ENCODE measurements at regions not wholly inside any gene's neighbourhood (a gene's known extent, or its start where the extent isn't known, plus 50 kb on each side); places are given as distances from the start of the nearest gene placed in this dataset.

- Histone ChIP-seq H3K4me1 (ENCODE audit: control extremely low read depth in 1 of 4, control insufficient read depth in 4 of 4, insufficient read depth in 4 of 4, low read length in 3 of 4) (no peaks in the 10 kb centered on the region), H3K9me3 (ENCODE audit: control extremely low read depth in 1 of 5, control insufficient read depth in 4 of 5, insufficient read depth in 2 of 5, low read depth in 1 of 5, low read length in 4 of 5) (peaks cover 0 to 3% (median 0%) of the 10 kb centered on the region in 5 experiments), H3K27ac (ENCODE audit: insufficient read depth in 1 of 2, low read depth in 1 of 2, low read length in 2 of 2, poor library complexity in 1 of 2, severe bottlenecking in 2 of 2) (no peak overlapping the region), H3K27me3 (replicated peaks in 2 of 5; ENCODE audit: control insufficient read depth in 4 of 5, insufficient read depth in 5 of 5, low read length in 4 of 5) (peaks cover 0 to 15% (median 0%) of the 10 kb centered on the region in 5 experiments), H3K4me3 (ENCODE audit: control insufficient read depth in 1 of 7, extremely low read depth in 1 of 7, insufficient read depth in 4 of 7, low read depth in 2 of 7, low read length in 6 of 7) (no peak overlapping the region), H3K36me3 (ENCODE audit: control insufficient read depth in 4 of 4, insufficient read depth in 4 of 4, low read length in 3 of 4) (no peaks in the 10 kb centered on the region)
- POLR2A ChIA-PET: no interaction called here
- no peak for DNase-seq
- WGBS (ENCODE audit: insufficient coverage): 91% methylated on average over 1 of the region's 4 CpGs
- CTCF ChIA-PET: no interaction called here
These were observed 50.9 kb upstream of the OLIG3 start for GRCh38 chr6:137545073-137545472.

DNA sequence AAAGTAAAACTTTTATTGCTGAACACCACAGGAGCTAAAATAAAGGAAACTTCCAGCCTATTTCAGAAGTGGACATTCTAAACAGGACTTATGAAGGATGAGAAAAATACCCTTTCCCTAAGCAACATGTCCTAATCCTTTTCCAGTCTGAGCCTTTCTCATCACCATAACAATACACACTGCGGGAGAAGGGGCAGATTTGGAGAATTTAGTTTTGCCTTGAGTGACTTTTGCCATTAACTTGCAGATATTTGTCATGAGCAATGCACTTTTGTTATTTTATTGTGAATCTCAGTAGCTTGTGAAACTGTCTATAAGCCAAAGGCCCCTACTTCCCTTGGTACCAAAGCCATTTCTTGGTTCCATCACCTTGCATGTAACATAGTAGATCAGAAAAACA is 53.0 kb upstream of the OLIG3 start:
- no peak for DNase-seq
- H3K27me3 ChIP-seq (replicated peaks in 2 of 5; ENCODE audit: control insufficient read depth in 4 of 5, insufficient read depth in 5 of 5, low read length in 4 of 5): peaks cover 0 to 10% (median 0%) of the 10 kb centered on the region in 5 experiments
- no CpG with 5 or more reads among the region's 1 CpG for WGBS (ENCODE audit: insufficient coverage)
- H3K4me1 ChIP-seq (ENCODE audit: control extremely low read depth in 1 of 4, control insufficient read depth in 4 of 4, insufficient read depth in 4 of 4, low read length in 3 of 4): peaks cover 0 to 7% (median 0%) of the 10 kb centered on the region in 4 experiments
- no peaks in the 10 kb centered on the region for H3K36me3 ChIP-seq (ENCODE audit: control insufficient read depth in 4 of 4, insufficient read depth in 4 of 4, low read length in 3 of 4)
- H3K4me3 ChIP-seq (ENCODE audit: control insufficient read depth in 1 of 7, extremely low read depth in 1 of 7, insufficient read depth in 4 of 7, low read depth in 2 of 7, low read length in 6 of 7): no peak overlapping the region
- ChIA-PET POLR2A (no interaction called here), CTCF (no interaction called here)
- no peak overlapping the region for H3K27ac ChIP-seq (ENCODE audit: insufficient read depth in 1 of 2, low read depth in 1 of 2, low read length in 2 of 2, poor library complexity in 1 of 2, severe bottlenecking in 2 of 2)
- H3K9me3 ChIP-seq (ENCODE audit: control extremely low read depth in 1 of 5, control insufficient read depth in 4 of 5, insufficient read depth in 2 of 5, low read depth in 1 of 5, low read length in 4 of 5): no peaks in the 10 kb centered on the region

DNA sequence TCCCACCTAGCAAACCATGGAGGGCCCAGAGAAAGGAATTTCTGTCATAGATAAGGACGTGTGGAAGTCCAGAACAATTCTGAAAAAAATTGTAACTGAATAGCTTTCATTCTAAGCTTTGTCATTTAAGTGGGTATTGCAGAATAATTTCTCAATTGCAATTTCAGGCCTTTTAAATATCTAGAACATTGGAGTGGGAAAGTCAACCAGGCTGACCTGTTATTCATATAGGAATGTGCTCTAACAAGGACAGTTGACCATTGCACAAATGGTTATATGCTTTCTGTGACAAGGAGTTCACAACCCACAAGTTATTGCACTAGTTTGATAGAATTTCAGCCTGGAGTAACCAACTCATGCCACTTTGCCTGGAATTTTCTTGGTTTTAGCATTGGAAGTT is 53.4 kb upstream of the OLIG3 start:
- CTCF ChIA-PET: no interaction called here
- Histone ChIP-seq H3K36me3 (ENCODE audit: control insufficient read depth in 4 of 4, insufficient read depth in 4 of 4, low read length in 3 of 4) (no peaks in the 10 kb centered on the region), H3K4me3 (ENCODE audit: control insufficient read depth in 1 of 7, extremely low read depth in 1 of 7, insufficient read depth in 4 of 7, low read depth in 2 of 7, low read length in 6 of 7) (no peak overlapping the region), H3K27me3 (replicated peaks in 2 of 5; ENCODE audit: control insufficient read depth in 4 of 5, insufficient read depth in 5 of 5, low read length in 4 of 5) (peaks cover 0 to 8% (median 0%) of the 10 kb centered on the region in 5 experiments), H3K4me1 (ENCODE audit: control extremely low read depth in 1 of 4, control insufficient read depth in 4 of 4, insufficient read depth in 4 of 4, low read length in 3 of 4) (peaks cover 0 to 7% (median 0%) of the 10 kb centered on the region in 4 experiments), H3K9me3 (ENCODE audit: control extremely low read depth in 1 of 5, control insufficient read depth in 4 of 5, insufficient read depth in 2 of 5, low read depth in 1 of 5, low read length in 4 of 5) (no peaks in the 10 kb centered on the region), H3K27ac (ENCODE audit: insufficient read depth in 1 of 2, low read depth in 1 of 2, low read length in 2 of 2, poor library complexity in 1 of 2, severe bottlenecking in 2 of 2) (no peak overlapping the region)
- DNase-seq: no peak
- WGBS (ENCODE audit: insufficient coverage): no CpG with 5 or more reads among the region's 1 CpG
- POLR2A ChIA-PET: no interaction called here

DNA sequence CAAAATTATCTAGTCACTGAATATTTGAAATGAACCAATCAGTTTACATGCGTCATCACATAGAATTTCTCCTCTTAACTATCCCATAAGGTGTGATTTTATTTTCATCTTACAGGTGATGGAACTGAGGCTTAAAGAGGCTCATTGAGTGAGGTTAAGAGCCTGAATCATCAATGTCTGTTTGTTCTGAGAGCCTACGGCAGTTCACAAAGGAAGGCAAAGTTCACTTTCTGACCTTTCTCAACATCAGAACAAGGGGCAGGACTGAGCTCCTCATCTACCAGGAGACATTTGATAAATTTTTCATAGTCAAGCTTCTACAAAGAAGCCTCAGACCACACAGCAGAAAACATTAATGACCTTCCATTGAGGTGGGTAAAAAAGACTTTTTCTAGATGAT is 54.9 kb upstream of the OLIG3 start:
- WGBS (ENCODE audit: insufficient coverage): no CpG with 5 or more reads among the region's 2 CpGs
- POLR2A ChIA-PET: no interaction called here

DNA sequence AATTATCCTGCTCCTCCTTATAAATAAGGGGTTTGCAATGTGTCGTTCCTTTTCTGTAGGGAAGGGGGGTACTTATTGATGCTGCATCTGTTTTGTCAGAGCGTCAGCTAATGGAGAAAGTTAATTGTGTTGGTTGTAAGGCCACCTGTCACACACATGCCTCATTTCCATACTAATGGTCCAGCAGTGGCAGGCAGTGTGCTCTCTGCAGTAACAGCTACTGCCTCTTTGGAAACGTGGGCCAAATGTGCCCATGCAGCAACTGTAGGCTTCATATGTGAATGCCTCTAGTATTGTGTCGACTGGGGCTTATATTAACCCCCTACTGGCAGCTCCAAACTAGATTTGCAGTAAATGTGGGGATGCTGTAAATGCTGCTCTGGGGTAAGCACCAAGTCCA is 56.3 kb upstream of the OLIG3 start:
- H3K4me3 ChIP-seq (ENCODE audit: control insufficient read depth in 1 of 7, extremely low read depth in 1 of 7, insufficient read depth in 4 of 7, low read depth in 2 of 7, low read length in 6 of 7): no peak overlapping the region
- H3K9me3 ChIP-seq (ENCODE audit: control extremely low read depth in 1 of 5, control insufficient read depth in 4 of 5, insufficient read depth in 2 of 5, low read depth in 1 of 5, low read length in 4 of 5): no peaks in the 10 kb centered on the region
- no peaks in the 10 kb centered on the region for H3K36me3 ChIP-seq (ENCODE audit: control insufficient read depth in 4 of 4, insufficient read depth in 4 of 4, low read length in 3 of 4)
- peaks cover 0 to 7% (median 0%) of the 10 kb centered on the region in 4 experiments for H3K4me1 ChIP-seq (ENCODE audit: control extremely low read depth in 1 of 4, control insufficient read depth in 4 of 4, insufficient read depth in 4 of 4, low read length in 3 of 4)
- no peak for DNase-seq
- H3K27me3 ChIP-seq (replicated peaks in 2 of 5; ENCODE audit: control insufficient read depth in 4 of 5, insufficient read depth in 5 of 5, low read length in 4 of 5): peaks cover 0 to 8% (median 0%) of the 10 kb centered on the region in 5 experiments
- POLR2A ChIA-PET: no interaction called here
- CTCF ChIA-PET: no interaction called here
- H3K27ac ChIP-seq (ENCODE audit: insufficient read depth in 1 of 2, low read depth in 1 of 2, low read length in 2 of 2, poor library complexity in 1 of 2, severe bottlenecking in 2 of 2): no peak overlapping the region
- WGBS (ENCODE audit: insufficient coverage): 95% methylated on average over 2 of the region's 4 CpGs

More for the DNA sequence above, 54.9 kb upstream of the OLIG3 start:
- peaks cover 0 to 8% (median 0%) of the 10 kb centered on the region in 5 experiments for H3K27me3 ChIP-seq (replicated peaks in 2 of 5; ENCODE audit: control insufficient read depth in 4 of 5, insufficient read depth in 5 of 5, low read length in 4 of 5)
- no peak overlapping the region for H3K27ac ChIP-seq (ENCODE audit: insufficient read depth in 1 of 2, low read depth in 1 of 2, low read length in 2 of 2, poor library complexity in 1 of 2, severe bottlenecking in 2 of 2)
- CTCF ChIA-PET: interaction anchor here (0.6 kb wide), 1 partner anchor 45 kb away, joined by 3 read pairs; no protein-coding TSS in a partner anchor
- no peaks in the 10 kb centered on the region for H3K9me3 ChIP-seq (ENCODE audit: control extremely low read depth in 1 of 5, control insufficient read depth in 4 of 5, insufficient read depth in 2 of 5, low read depth in 1 of 5, low read length in 4 of 5)
- peaks cover 0 to 7% (median 0%) of the 10 kb centered on the region in 4 experiments for H3K4me1 ChIP-seq (ENCODE audit: control extremely low read depth in 1 of 4, control insufficient read depth in 4 of 4, insufficient read depth in 4 of 4, low read length in 3 of 4)
- DNase-seq: no peak
- no peaks in the 10 kb centered on the region for H3K36me3 ChIP-seq (ENCODE audit: control insufficient read depth in 4 of 4, insufficient read depth in 4 of 4, low read length in 3 of 4)
- H3K4me3 ChIP-seq (ENCODE audit: control insufficient read depth in 1 of 7, extremely low read depth in 1 of 7, insufficient read depth in 4 of 7, low read depth in 2 of 7, low read length in 6 of 7): no peak overlapping the region

GRCh38 chr6:137552146-137552545 is 58.0 kb upstream of the OLIG3 start:
- no peak overlapping the region for H3K27ac ChIP-seq (ENCODE audit: insufficient read depth in 1 of 2, low read depth in 1 of 2, low read length in 2 of 2, poor library complexity in 1 of 2, severe bottlenecking in 2 of 2)
- DNase-seq: peak; percentile 44 to 77 (median 55)
- no peak overlapping the region for H3K4me3 ChIP-seq (ENCODE audit: control insufficient read depth in 1 of 7, extremely low read depth in 1 of 7, insufficient read depth in 4 of 7, low read depth in 2 of 7, low read length in 6 of 7)
- H3K4me1 ChIP-seq (ENCODE audit: control extremely low read depth in 1 of 4, control insufficient read depth in 4 of 4, insufficient read depth in 4 of 4, low read length in 3 of 4): peaks cover 0 to 7% (median 0%) of the 10 kb centered on the region in 4 experiments
- POLR2A ChIA-PET: interaction anchor here (0.6 kb wide), 1 partner anchor 844 kb away, joined by 3 read pairs; no protein-coding TSS in a partner anchor
- WGBS (ENCODE audit: insufficient coverage): 0% methylated on average over 1 of the region's 1 CpG
- H3K36me3 ChIP-seq (ENCODE audit: control insufficient read depth in 4 of 4, insufficient read depth in 4 of 4, low read length in 3 of 4): no peaks in the 10 kb centered on the region
- H3K27me3 ChIP-seq (replicated peaks in 2 of 5; ENCODE audit: control insufficient read depth in 4 of 5, insufficient read depth in 5 of 5, low read length in 4 of 5): peaks cover 0 to 5% (median 0%) of the 10 kb centered on the region in 5 experiments
- CTCF ChIA-PET: no interaction called here
- H3K9me3 ChIP-seq (ENCODE audit: control extremely low read depth in 1 of 5, control insufficient read depth in 4 of 5, insufficient read depth in 2 of 5, low read depth in 1 of 5, low read length in 4 of 5): no peaks in the 10 kb centered on the region

- no peak overlapping the region for H3K27ac ChIP-seq (ENCODE audit: insufficient read depth in 1 of 2, low read depth in 1 of 2, low read length in 2 of 2, poor library complexity in 1 of 2, severe bottlenecking in 2 of 2)
- no peaks in the 10 kb centered on the region for H3K9me3 ChIP-seq (ENCODE audit: control extremely low read depth in 1 of 5, control insufficient read depth in 4 of 5, insufficient read depth in 2 of 5, low read depth in 1 of 5, low read length in 4 of 5)
- 92% methylated on average over 2 of the region's 2 CpGs for WGBS (ENCODE audit: insufficient coverage)
- ChIA-PET POLR2A (interaction anchor here (0.6 kb wide), 1 partner anchor 843 kb away, joined by 3 read pairs; no protein-coding TSS in a partner anchor), CTCF (no interaction called here)
- H3K27me3 ChIP-seq (replicated peaks in 2 of 5; ENCODE audit: control insufficient read depth in 4 of 5, insufficient read depth in 5 of 5, low read length in 4 of 5): peaks cover 0 to 3% (median 0%) of the 10 kb centered on the region in 5 experiments
- H3K36me3 ChIP-seq (ENCODE audit: control insufficient read depth in 4 of 4, insufficient read depth in 4 of 4, low read length in 3 of 4): no peaks in the 10 kb centered on the region
- H3K4me1 ChIP-seq (ENCODE audit: control extremely low read depth in 1 of 4, control insufficient read depth in 4 of 4, insufficient read depth in 4 of 4, low read length in 3 of 4): peaks cover 0 to 7% (median 0%) of the 10 kb centered on the region in 4 experiments
- no peak overlapping the region for H3K4me3 ChIP-seq (ENCODE audit: control insufficient read depth in 1 of 7, extremely low read depth in 1 of 7, insufficient read depth in 4 of 7, low read depth in 2 of 7, low read length in 6 of 7)
- no peak for DNase-seq
These were observed 58.6 kb upstream of the OLIG3 start for GRCh38 chr6:137552809-137553208.

All from common myeloid progenitor, CD34-positive (primary cell).